HG02885 (cell line): ENCODE measurements at regions not wholly inside any gene's neighbourhood (a gene's known extent, or its start where the extent isn't known, plus 50 kb on each side); places are given as distances from the start of the nearest gene placed in this dataset.
A peak's percentile ranks its signal among the peaks of the same experiment; 100 is the strongest.

Source experiments
- ATAC-seq: cut with Tn5 transposase; IDR thresholded peaks from one replicate; pipeline ENCODE4 v1.9.1; 2021; ENCODE audit warnings: mild to moderate bottlenecking; ENCODE audit not compliant: unreplicated experiment, poor library complexity

DNA sequence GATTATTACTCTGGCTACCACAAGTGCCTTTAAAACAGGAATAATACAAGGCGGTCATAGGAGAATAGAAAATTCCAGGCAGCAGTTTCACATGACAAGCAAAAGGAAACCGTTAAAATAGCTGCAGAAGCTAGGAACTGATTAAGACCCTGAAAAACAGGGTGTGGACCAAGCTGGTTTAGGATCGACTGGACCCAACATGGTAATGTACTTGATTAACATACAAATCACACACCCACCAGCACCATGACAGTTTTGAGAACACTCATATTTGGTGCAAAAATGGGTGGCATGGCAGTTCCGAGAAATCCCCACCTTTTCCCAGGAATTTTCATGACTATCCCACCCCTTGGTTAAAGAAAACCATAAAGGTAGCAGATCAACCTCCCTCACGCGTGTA lies 51.9 kb upstream of the TMEM163 start:
- ATAC-seq: no peak

GRCh38 chr2:134771313-134771801 lies 52.6 kb upstream of the TMEM163 start:
- no peak for ATAC-seq

DNA sequence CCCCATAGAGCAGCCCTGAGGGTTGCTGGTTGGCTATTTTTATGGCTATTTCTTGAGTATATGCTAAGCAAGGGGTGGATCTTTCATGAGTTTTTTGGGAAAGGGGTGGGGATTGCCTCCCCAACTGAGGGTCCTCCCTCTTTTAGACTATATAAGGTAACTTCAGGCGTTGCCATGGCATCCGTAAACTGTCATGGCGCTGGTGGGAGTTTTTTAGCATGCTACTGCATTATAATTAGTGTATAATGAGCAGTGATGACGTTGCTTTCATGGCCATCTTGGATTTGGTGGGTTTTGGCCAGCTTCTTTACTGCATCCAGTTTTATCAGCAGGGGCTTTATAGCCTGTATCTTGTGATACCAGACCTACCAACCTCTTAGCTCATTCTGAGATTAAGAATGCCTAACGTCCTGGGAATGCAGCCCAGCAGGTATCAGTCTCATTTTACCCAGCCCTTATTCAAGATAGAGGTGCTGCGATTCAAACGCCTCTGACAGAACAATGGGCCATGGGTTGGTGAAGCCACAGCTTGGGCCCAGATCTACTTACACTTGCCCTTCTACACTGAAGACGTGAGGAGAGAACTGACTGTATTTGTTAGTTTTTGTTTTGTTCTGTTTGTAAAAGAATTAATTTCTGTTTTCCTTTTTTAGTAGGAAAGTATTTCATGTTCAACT lies 53.8 kb upstream of the TMEM163 start:
- no peak for ATAC-seq

DNA sequence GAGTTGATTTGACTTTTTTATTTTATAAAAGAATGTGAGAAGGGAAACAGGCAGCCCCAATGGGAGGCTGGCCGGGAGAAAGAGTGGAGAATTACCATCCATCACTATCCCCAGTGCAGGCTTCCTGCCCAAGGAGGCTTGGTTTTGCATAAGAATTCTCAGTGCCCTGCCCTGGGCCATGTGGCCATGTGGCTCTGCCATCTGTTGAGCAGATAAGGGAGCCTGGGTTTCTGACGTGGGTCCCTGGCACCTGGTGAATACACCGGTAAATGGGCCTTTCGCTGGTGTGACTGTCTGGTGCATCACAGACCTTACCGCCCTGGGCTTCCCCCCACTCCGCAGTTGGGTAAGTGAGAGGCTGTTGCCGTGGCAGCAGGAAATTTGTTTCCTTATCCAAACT lies 54.5 kb upstream of the TMEM163 start:
- no peak for ATAC-seq

- no peak for ATAC-seq
Observed at GRCh38 chr2:134773759-134774742, 55.3 kb upstream of the TMEM163 start.

- no peak for ATAC-seq
Observed at GRCh38 chr2:134774786-134775641, 56.2 kb upstream of the TMEM163 start.

- no peak for ATAC-seq
Observed at GRCh38 chr2:134776836-134777235, 58.0 kb upstream of the TMEM163 start.

GRCh38 chr2:134777593-134777992 lies 58.8 kb upstream of the TMEM163 start:
- no peak for ATAC-seq

DNA sequence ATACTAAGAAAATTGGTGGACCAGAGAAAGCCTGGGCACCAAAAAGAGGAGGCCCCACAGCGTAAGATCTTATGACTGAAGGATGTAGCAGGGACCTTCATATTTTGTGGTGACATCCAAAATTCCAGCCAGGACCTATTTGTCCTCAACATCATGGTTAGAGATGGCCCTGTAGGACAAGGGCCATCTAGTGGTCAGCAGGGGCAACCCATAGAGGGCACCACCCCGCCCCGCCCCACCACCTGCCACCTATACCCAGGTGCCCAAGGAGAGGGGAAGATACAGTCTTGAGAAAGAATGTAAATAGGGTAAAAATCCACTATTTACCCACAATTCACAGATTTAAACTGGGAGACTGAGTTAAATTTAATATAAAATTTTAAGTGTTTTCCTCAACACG lies 59.6 kb upstream of the TMEM163 start:
- no peak for ATAC-seq

DNA sequence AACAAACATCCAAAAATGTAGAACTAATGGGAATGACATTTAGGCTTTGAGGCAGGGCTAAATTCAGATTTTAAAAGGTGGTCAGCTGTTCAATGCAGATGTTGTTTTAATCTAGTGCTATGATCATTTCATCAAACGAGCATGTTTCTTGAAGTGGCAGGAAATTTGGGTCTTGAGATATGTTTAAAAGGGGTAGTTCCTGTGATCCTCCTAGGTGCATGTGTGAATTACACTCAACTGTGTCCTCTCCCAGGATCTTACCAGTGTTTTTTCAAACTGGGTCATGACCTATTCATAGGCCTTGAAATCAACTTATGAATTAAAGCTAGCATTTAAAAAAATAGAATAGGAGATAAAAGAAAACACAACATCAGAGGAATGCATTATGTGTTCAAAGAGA lies 57.4 kb upstream of the ACMSD start:
- no peak for ATAC-seq

DNA sequence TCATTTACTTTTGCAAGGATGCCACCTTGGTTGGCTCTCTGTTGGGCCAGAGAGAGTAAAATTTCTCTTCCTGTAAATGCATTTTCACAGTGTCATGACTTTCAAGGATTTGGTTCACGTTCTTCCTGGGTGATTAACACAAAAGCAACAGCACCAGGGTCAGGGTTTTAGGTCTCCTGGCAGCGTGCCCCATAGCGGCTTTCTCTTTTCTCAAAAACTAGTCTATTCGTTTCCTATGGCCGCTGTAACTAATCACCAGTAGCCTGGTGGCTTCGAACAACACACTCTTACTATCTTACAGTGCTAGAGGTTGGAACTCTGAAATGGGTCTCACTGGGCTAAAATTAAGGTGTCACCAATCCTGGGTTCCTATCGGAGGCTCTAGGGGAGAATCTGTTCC lies 56.3 kb upstream of the ACMSD start:
- ATAC-seq: no peak

GRCh38 chr2:134782792-134783191 lies 55.6 kb upstream of the ACMSD start:
- peak; percentile 56 for ATAC-seq

DNA sequence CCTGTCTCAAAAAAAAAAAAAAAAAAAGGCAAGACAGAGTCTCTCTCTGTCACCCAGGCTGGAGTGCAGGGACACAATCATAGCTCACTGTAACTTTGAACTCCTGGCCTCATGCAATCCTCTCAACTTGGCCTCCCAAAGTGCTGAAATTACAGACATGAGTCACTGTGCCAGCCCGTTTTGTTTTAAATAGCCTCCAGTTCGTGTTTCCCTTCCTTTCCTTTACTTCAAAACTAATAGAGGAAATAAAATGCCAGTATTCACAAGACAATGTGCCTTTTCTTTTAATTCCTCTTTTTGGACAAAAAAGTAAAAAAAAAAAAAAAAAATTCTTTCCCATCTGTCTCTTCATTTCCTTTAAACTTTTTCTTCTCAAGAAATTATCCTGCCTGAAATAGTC lies 54.5 kb upstream of the ACMSD start:
- ATAC-seq: no peak

DNA sequence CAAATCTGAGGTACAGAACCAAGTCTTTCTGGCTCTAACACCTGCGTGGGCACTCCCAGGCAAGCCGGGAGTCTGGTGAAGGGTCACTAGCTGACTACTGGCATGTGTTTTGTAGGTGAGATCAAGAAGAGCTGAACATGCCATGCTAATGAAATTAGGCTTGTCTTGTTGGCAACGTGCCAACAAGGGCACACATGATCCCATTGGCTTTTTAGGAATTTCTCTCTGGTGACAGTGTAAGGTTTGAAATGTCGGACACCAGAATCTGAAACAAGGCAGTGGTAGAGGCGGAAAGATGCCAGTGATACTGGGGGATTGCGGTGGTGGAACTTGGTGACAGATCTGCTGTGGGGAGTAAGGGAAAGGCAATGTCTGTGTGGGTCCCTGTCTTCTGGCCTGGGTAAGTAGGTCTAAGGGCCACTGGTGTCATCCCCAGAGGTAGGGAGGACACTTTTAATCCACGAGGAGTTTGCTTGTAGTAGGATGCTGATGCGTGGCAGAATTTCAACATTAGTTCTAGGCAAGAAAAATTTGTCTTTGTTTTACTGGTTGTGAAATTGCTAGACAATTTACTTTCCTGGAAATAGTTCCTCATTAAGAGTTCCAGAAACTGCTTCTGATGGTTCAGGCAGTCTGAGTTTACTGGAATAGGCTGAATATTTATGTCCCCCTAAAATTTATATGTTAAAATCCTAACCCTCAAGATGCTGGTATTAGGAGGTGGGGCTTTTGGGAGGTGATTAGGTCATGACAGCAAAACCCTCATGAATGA lies 52.6 kb upstream of the ACMSD start:
- ATAC-seq: no peak

GRCh38 chr2:134788417-134788816 lies 50.0 kb upstream of the ACMSD start:
- peak; percentile 85 for ATAC-seq
